Stomach (tissue), 4 donors: ENCODE measurements at regions not wholly inside any gene's neighbourhood (a gene's known extent, or its start where the extent isn't known, plus 50 kb on each side); places are given as distances from the start of the nearest gene placed in this dataset.

Source experiments
- CTCF ChIP-seq, 7 experiments: fragments of 450-650 bp in 4 of 7; fragments of 200-600 bp in 3 of 7; sonication (generic) in 3 of 7; IDR thresholded peaks; one replicate each; pipeline ENCODE4 v1.5.1; 2016 to 2019; ENCODE audit warnings: antibody characterized with exemption in 7 of 7, control low read depth in 2 of 7, mild to moderate bottlenecking in 1 of 7
- EP300 ChIP-seq: sonication (generic); formaldehyde crosslinking; IDR thresholded peaks from one replicate; pipeline ENCODE4 v1.6.1; 2017; ENCODE audit warnings: antibody characterized with exemption
- POLR2A ChIP-seq, 4 donors: fragments of 450-650 bp; IDR thresholded peaks; one replicate each; pipeline ENCODE4 v1.6.1; 2016; ENCODE audit warnings: antibody characterized with exemption in 4 of 4, control low read depth in 2 of 4, mild to moderate bottlenecking in 1 of 4, moderate library complexity in 1 of 4
- POLR2AphosphoS5 ChIP-seq, 3 donors: sonication (generic); formaldehyde crosslinking; IDR thresholded peaks; one replicate each; pipeline ENCODE4 v1.6.1; 2016; ENCODE audit warnings: antibody characterized with exemption in 3 of 3

- no peak for TF ChIP-seq CTCF (IDR thresholded peaks at IDR 0.05)
- no peak for TF ChIP-seq POLR2A (IDR thresholded peaks at IDR 0.05)
- TF ChIP-seq POLR2AphosphoS5 (IDR thresholded peaks at IDR 0.05), result no peak
- no peak for TF ChIP-seq EP300
These were observed 648.8 kb downstream of the PLA2G4A start for GRCh38 chr1:187477535-187477934.
